ENCODE measurements at regions not wholly inside any gene's neighbourhood (a gene's known extent, or its start where the extent isn't known, plus 50 kb on each side); places are given as distances from the start of the nearest gene placed in this dataset.

DNA sequence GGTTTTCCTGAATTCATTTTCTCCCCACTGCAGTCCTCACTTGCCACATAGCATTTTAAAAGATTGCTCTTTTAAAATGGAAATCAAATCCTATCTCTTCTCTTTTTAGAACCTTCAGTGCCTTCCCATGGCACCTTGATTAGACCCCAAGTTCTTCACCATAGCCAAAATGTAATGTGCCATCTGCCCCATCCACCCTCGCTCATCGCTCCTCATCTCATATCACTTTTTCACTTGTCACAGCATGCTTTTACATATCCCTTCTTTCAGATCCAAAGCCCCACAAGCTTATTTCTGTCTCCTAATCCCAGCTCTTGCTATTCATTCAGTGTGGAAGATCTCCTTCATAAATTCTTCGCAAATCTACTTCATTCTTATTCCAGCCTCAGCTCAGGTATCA, 161.7 kb downstream of the CD47 start:
- H3K23me2 ChIP-seq (ENCODE audit: low read depth, low read length), result peaks cover 3% of the 10 kb centered on the region; the same call in 1 of the 2 replicates
- H2BK20ac ChIP-seq (ENCODE audit: low read length), result no peak overlapping the region
- H3K79me1 ChIP-seq (ENCODE audit: low read depth, low read length), result no peaks in the 10 kb centered on the region
- H2AK5ac ChIP-seq (ENCODE audit: low read depth, low read length), result no peak overlapping the region
- no peak for FAIRE-seq
- H3K56ac ChIP-seq (replicated peaks; ENCODE audit: insufficient read length, low read depth, low read length), result no peak overlapping the region
- no peak overlapping the region for H4K91ac ChIP-seq (replicated peaks; ENCODE audit: insufficient read length, low read length)
- H2BK5ac ChIP-seq (ENCODE audit: low read depth, low read length), result no peak overlapping the region
- no peak overlapping the region for H3K18ac ChIP-seq (ENCODE audit: extremely low read depth, low read length)
- H3K4me2 ChIP-seq (ENCODE audit: insufficient read depth in 1 of 2, low read depth in 2 of 2, low read length in 2 of 2), result no peak overlapping the region; a peak in 1 of 4 replicates
- no peaks in the 10 kb centered on the region for H3K79me2 ChIP-seq (ENCODE audit: control insufficient read depth in 1 of 2, insufficient read depth in 2 of 2, low read length in 2 of 2)
- no peak overlapping the region for H3K27ac ChIP-seq (ENCODE audit: low read depth, low read length)
- POLR2A ChIA-PET (ENCODE audit: partially characterized antibody), result no interaction called here
- H3K4me1 ChIP-seq (replicated peaks in 1 of 4; ENCODE audit: control insufficient read depth in 3 of 4, insufficient read depth in 4 of 4, low read length in 3 of 4), result peaks cover 0 to 5% (median 0%) of the 10 kb centered on the region in 4 experiments; a peak in 3 of 7 replicates
- H3K36me3 ChIP-seq (ENCODE audit: control insufficient read depth in 2 of 4, insufficient read depth in 4 of 4, low read length in 3 of 4), result no peaks in the 10 kb centered on the region
- H2BK15ac ChIP-seq (ENCODE audit: low read length), result no peak overlapping the region
- no peak overlapping the region for H2BK120ac ChIP-seq (replicated peaks; ENCODE audit: low read depth, low read length)
- H3K27me3 ChIP-seq (replicated peaks in 1 of 4; ENCODE audit: control insufficient read depth in 3 of 4, extremely low read depth in 1 of 4, insufficient read depth in 3 of 4, low read length in 3 of 4), result peaks cover 2 to 9% (median 6%) of the 10 kb centered on the region in 4 experiments
- WGBS, 2 experiments (ENCODE audit: extremely low coverage in 1 of 2, insufficient coverage in 1 of 2, insufficient read length in 1 of 2, insufficient replicate concordance in 2 of 2, low coverage in 1 of 2, low lambda C conversion rate in 2 of 2, missing lambda C conversion rate in 1 of 2), result 94 to 100% methylated on average over 1 to 3 of the region's 3 CpGs
- H3K9me3 ChIP-seq (ENCODE audit: insufficient read depth in 2 of 2, low read depth in 1 of 2, low read length in 1 of 2), result peaks cover 0 to 4% of the 10 kb centered on the region in 2 experiments; a peak in 1 of 4 replicates
- H3K4me3 ChIP-seq (ENCODE audit: extremely low read depth in 1 of 4, insufficient read depth in 2 of 4, low read depth in 3 of 4, low read length in 4 of 4), result no peak overlapping the region
- CTCF ChIA-PET (ENCODE audit: partially characterized antibody), result interaction anchor here (0.6 to 3.5 kb wide), 7 partner anchors 9 to 211 kb away, joined by 3 to 20 read pairs (median 6); no protein-coding TSS in a partner anchor
- H2BK12ac ChIP-seq (ENCODE audit: low read depth, low read length), result no peak overlapping the region
- no peak overlapping the region for H4K8ac ChIP-seq (ENCODE audit: extremely low read depth, insufficient read depth, low read length)
- no peak overlapping the region for H3K23ac ChIP-seq (ENCODE audit: insufficient read length)
- no peak for DNase-seq (ENCODE audit: low read depth in 1 of 2, low spot score in 2 of 2)
- H3K4ac ChIP-seq (replicated peaks; ENCODE audit: insufficient read length, low read depth, low read length), result no peak overlapping the region
- no peak overlapping the region for H3K14ac ChIP-seq (ENCODE audit: insufficient read length)
- no peak overlapping the region for H4K5ac ChIP-seq (ENCODE audit: insufficient read length, low read depth, low read length)
- H4K20me1 ChIP-seq (replicated peaks in 1 of 2; ENCODE audit: control insufficient read depth in 1 of 2, insufficient read depth in 2 of 2, low read length in 2 of 2), result no peaks in the 10 kb centered on the region
- no peak overlapping the region for H3K9ac ChIP-seq (replicated peaks in 1 of 4; ENCODE audit: extremely low read depth in 1 of 4, low read depth in 3 of 4, low read length in 3 of 4)
- no peak overlapping the region for H2AFZ ChIP-seq (ENCODE audit: low read length)
- TF ChIP-seq GTF2F1 (IDR thresholded peaks at IDR 0.05; ENCODE audit: borderline replicate concordance, low read depth, low read length) (no peak), ATF3 (IDR thresholded peaks at IDR 0.05; ENCODE audit: insufficient read depth, low read depth, low read length) (no peak), ZNF274 (IDR thresholded peaks at IDR 0.05; ENCODE audit: borderline replicate concordance, extremely low read depth, low read length) (no peak), SIN3A (conservative IDR thresholded peaks at IDR 0.05 in 1 of 2, IDR thresholded peaks at IDR 0.05 in 1 of 2; ENCODE audit: low read depth in 1 of 2, low read length in 2 of 2) (no peak), SUZ12 (IDR thresholded peaks at IDR 0.05; ENCODE audit: low read length) (no peak), TAF1 (IDR thresholded peaks at IDR 0.05; ENCODE audit: low read depth, low read length) (no peak), FOSL1 (IDR thresholded peaks at IDR 0.05; ENCODE audit: insufficient read depth, low read depth, low read length) (no peak), JUND (IDR thresholded peaks at IDR 0.05; ENCODE audit: low read length) (no peak), SIX5 (IDR thresholded peaks at IDR 0.05; ENCODE audit: low read depth, low read length) (no peak), ASH2L (IDR thresholded peaks at IDR 0.05; ENCODE audit: low read length) (no peak), SP1 (IDR thresholded peaks at IDR 0.05; ENCODE audit: low read depth, low read length) (no peak)
- TF ChIP-seq, protein P1, sequence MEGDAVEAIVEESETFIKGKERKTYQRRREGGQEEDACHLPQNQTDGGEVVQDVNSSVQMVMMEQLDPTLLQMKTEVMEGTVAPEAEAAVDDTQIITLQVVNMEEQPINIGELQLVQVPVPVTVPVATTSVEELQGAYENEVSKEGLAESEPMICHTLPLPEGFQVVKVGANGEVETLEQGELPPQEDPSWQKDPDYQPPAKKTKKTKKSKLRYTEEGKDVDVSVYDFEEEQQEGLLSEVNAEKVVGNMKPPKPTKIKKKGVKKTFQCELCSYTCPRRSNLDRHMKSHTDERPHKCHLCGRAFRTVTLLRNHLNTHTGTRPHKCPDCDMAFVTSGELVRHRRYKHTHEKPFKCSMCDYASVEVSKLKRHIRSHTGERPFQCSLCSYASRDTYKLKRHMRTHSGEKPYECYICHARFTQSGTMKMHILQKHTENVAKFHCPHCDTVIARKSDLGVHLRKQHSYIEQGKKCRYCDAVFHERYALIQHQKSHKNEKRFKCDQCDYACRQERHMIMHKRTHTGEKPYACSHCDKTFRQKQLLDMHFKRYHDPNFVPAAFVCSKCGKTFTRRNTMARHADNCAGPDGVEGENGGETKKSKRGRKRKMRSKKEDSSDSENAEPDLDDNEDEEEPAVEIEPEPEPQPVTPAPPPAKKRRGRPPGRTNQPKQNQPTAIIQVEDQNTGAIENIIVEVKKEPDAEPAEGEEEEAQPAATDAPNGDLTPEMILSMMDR (IDR thresholded peaks at IDR 0.05; ENCODE audit: control extremely low read depth in 1 of 3, insufficient read depth in 1 of 3, low read depth in 1 of 3, low read length in 3 of 3), result no peak
